GM12878 (cell line): ENCODE measurements at regions not wholly inside any gene's neighbourhood (a gene's known extent, or its start where the extent isn't known, plus 50 kb on each side); places are given as distances from the start of the nearest gene placed in this dataset.

Source experiments
- ATAC-seq: fragments of 200-7000 bp; cut with Tn5 transposase; 3 replicates; pipeline ENCODE4 v1.9.1; 2020; ENCODE audit warnings: mild to moderate bottlenecking, moderate library complexity
- BruUV-seq: library from RNA; stranded (reverse); fragments of 400-500 nt; replicated peaks from 2 replicates; lab custom pipeline; 2021; lab: Mats Ljungman, UMichigan
- CTCF ChIA-PET: fragments of 300-600 bp; sonication (Branson Sonifier 250); formaldehyde crosslinking; extraction: SDS; loops from one replicate; lab custom pipeline; 2021; ENCODE audit warnings: inconsistent platforms; lab: Yijun Ruan, JAX
- POLR2A ChIA-PET: fragments of 350-600 bp; formaldehyde crosslinking; extraction: SDS; loops from one replicate; lab custom pipeline; 2021; ENCODE audit warnings: inconsistent platforms; lab: Charles Lee
- RAD21 ChIA-PET: fragments of 300-600 bp; sonication (Branson Sonifier 250); formaldehyde crosslinking; loops from one replicate; lab custom pipeline; 2023; ENCODE audit warnings: antibody characterized with exemption; ENCODE audit not compliant: unreplicated experiment; lab: Charles Lee
- SMC1A ChIA-PET: fragments of 300-600 bp; sonication (Branson Sonifier 250); formaldehyde crosslinking; loops from one replicate; lab custom pipeline; 2023; ENCODE audit not compliant: unreplicated experiment, uncharacterized antibody; lab: Charles Lee
- DNase-seq: peaks from one replicate; pipeline ENCODE4 v3.0.0-alpha.2; 2011; ENCODE audit warnings: low read depth, low spot score
- FAIRE-seq: peaks from 3 replicates; lab custom pipeline; 2011; peaks lifted over from hg19 to GRCh38; lab: Jason Lieb, UNC
- H2AFZ ChIP-seq: 2 replicates; pipeline ENCODE4 v1.6.0; 2011; ENCODE audit warnings: low read depth, low read length, control low read depth; ENCODE audit not compliant: control insufficient read depth
- H3K27ac ChIP-seq: 2 replicates; pipeline ENCODE4 v1.5.1; 2011; ENCODE audit warnings: control low read depth; ENCODE audit not compliant: control insufficient read depth, insufficient read depth
- H3K27me3 ChIP-seq, 2 experiments: replicated peaks in 1 of 2; 2 replicates each; pipeline versions ENCODE4 v1.6.0 to v1.6.1; 2011; ENCODE audit warnings: low read length in 1 of 2; ENCODE audit not compliant: control insufficient read depth in 2 of 2, insufficient read depth in 2 of 2
- H3K36me3 ChIP-seq, 2 experiments: 2 replicates each; pipeline ENCODE4 v1.5.1; 2011; ENCODE audit warnings: low read length in 1 of 2; ENCODE audit not compliant: control insufficient read depth in 2 of 2, insufficient read depth in 2 of 2
- H3K4me1 ChIP-seq: 2 replicates; pipeline ENCODE4 v1.6.1; 2011; ENCODE audit warnings: mild to moderate bottlenecking, low read length, moderate library complexity, mixed read lengths; ENCODE audit not compliant: control insufficient read depth, insufficient read depth
- H3K4me2 ChIP-seq: 2 replicates; pipeline ENCODE4 v1.6.0; 2011; ENCODE audit warnings: control low read depth; ENCODE audit not compliant: control insufficient read depth, insufficient read depth
- H3K4me3 ChIP-seq: fragments of 200-600 bp; sonication (generic); 2 replicates; pipeline ENCODE4 v1.5.1; 2016
- H3K79me2 ChIP-seq: 2 replicates; pipeline ENCODE4 v1.6.0; 2011; ENCODE audit warnings: low read length; ENCODE audit not compliant: control insufficient read depth, insufficient read depth
- H3K9ac ChIP-seq: 2 replicates; pipeline ENCODE4 v1.8.0; 2011; ENCODE audit warnings: low read length, control low read depth, mixed read lengths; ENCODE audit not compliant: control insufficient read depth, insufficient read depth
- H3K9me3 ChIP-seq: replicated peaks from 3 replicates; pipeline ENCODE4 v1.5.1; 2011; ENCODE audit warnings: mild to moderate bottlenecking, low read length; ENCODE audit not compliant: control insufficient read depth, insufficient read depth
- H4K20me1 ChIP-seq: 2 replicates; pipeline ENCODE4 v1.6.0; 2011; ENCODE audit not compliant: control insufficient read depth, insufficient read depth
- NR2F1 ChIP-seq: fragments of 450-650 bp; conservative IDR thresholded peaks from 2 replicates; pipeline ENCODE4 v1.6.1; 2017; ENCODE audit warnings: mild to moderate bottlenecking
- RUNX3 ChIP-seq: IDR thresholded peaks from 2 replicates; pipeline ENCODE4 v1.6.1; 2012; ENCODE audit warnings: low read length, inconsistent platforms
- SUZ12 ChIP-seq: fragments of 200-600 bp; sonication (generic); IDR thresholded peaks from one replicate; pipeline ENCODE4 v1.6.1; 2018; ENCODE audit warnings: antibody characterized with exemption, mild to moderate bottlenecking; ENCODE audit not compliant: unreplicated experiment
- WGBS: methylation state at CpG from one replicate; pipeline ENCODE4 v1.1.6; 2016; ENCODE audit warnings: low lambda C conversion rate; ENCODE audit not compliant: insufficient replicate concordance, insufficient coverage; ENCODE audit errors: missing lambda C conversion rate; 5-methylcytosine and 5-hydroxymethylcytosine counted together
- in situ Hi-C: fragments of 300-500 bp; cut with MboI; formaldehyde crosslinking; loops from 9 replicates; pipeline ENCODE4 v1.14.3; 2018; ENCODE audit warnings: mixed read lengths
- intact Hi-C: fragments of 100-400 bp; cut with micrococcal nuclease; formaldehyde crosslinking; loops from one replicate; pipeline ENCODE4 v1.14.2; 2022; ENCODE audit not compliant: unreplicated experiment
- TF ChIP-seq, protein P1 (sequence below): IDR thresholded peaks from 2 replicates; pipeline ENCODE4 v1.6.1; 2012; ENCODE audit warnings: improper control_type of control experiment, low read depth, low read length; ENCODE audit not compliant: insufficient replicate concordance

DNA sequence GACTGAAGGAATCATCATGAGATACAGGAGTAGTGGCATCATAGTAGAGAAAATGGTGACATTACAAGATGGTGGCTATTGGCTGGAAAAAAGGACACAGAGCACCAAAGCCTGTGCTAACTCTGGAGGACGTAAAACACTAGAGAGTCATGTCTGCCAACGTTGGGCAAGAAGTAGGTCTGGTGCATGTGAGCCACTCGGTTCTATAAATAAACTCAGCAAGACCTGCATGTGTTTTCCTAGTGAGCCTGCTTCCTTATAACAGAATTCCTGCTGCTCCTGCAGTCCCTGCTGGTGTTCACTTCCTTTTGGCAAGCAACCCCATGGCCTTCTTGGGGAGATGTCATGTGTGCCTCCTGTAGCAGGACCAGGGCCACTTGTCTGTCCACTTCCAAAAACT lies 325.2 kb downstream of the OSR1 start:
- Histone ChIP-seq H3K27ac (no peak overlapping the region), H3K4me2 (no peak overlapping the region), H3K4me3 (no peak overlapping the region), H2AFZ (no peak overlapping the region), H3K9me3 (no peaks in the 10 kb centered on the region), H3K4me1 (no peaks in the 10 kb centered on the region), H3K36me3 (no peaks in the 10 kb centered on the region), H3K79me2 (no peaks in the 10 kb centered on the region), H3K9ac (no peak overlapping the region), H4K20me1 (no peaks in the 10 kb centered on the region), H3K27me3 (no peaks in the 10 kb centered on the region)
- no TSS peak for BruUV-seq
- SMC1A ChIA-PET = no interaction called here
- RAD21 ChIA-PET = no interaction called here
- FAIRE-seq = no peak
- in situ Hi-C loops = no loop called here
- POLR2A ChIA-PET = no interaction called here
- no peak for ATAC-seq
- DNase-seq = no peak
- CTCF ChIA-PET = no interaction called here
- intact Hi-C loops = no loop called here
- 5% methylated on average over 3 of the region's 3 CpGs for WGBS
- TF ChIP-seq, protein P1, sequence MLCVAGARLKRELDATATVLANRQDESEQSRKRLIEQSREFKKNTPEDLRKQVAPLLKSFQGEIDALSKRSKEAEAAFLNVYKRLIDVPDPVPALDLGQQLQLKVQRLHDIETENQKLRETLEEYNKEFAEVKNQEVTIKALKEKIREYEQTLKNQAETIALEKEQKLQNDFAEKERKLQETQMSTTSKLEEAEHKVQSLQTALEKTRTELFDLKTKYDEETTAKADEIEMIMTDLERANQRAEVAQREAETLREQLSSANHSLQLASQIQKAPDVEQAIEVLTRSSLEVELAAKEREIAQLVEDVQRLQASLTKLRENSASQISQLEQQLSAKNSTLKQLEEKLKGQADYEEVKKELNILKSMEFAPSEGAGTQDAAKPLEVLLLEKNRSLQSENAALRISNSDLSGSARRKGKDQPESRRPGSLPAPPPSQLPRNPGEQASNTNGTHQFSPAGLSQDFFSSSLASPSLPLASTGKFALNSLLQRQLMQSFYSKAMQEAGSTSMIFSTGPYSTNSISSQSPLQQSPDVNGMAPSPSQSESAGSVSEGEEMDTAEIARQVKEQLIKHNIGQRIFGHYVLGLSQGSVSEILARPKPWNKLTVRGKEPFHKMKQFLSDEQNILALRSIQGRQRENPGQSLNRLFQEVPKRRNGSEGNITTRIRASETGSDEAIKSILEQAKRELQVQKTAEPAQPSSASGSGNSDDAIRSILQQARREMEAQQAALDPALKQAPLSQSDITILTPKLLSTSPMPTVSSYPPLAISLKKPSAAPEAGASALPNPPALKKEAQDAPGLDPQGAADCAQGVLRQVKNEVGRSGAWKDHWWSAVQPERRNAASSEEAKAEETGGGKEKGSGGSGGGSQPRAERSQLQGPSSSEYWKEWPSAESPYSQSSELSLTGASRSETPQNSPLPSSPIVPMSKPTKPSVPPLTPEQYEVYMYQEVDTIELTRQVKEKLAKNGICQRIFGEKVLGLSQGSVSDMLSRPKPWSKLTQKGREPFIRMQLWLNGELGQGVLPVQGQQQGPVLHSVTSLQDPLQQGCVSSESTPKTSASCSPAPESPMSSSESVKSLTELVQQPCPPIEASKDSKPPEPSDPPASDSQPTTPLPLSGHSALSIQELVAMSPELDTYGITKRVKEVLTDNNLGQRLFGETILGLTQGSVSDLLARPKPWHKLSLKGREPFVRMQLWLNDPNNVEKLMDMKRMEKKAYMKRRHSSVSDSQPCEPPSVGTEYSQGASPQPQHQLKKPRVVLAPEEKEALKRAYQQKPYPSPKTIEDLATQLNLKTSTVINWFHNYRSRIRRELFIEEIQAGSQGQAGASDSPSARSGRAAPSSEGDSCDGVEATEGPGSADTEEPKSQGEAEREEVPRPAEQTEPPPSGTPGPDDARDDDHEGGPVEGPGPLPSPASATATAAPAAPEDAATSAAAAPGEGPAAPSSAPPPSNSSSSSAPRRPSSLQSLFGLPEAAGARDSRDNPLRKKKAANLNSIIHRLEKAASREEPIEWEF = no peak
- TF ChIP-seq SUZ12 (no peak), RUNX3 (no peak), NR2F1 (no peak)
